Breast epithelium (tissue), 4 donors: ENCODE measurements at regions not wholly inside any gene's neighbourhood (a gene's known extent, or its start where the extent isn't known, plus 50 kb on each side); places are given as distances from the start of the nearest gene placed in this dataset.

ENCODE experiments used
- DNase-seq, 2 donors: peaks; one replicate each; pipeline ENCODE4 v3.0.0-alpha.2; 2019; ENCODE audit warnings: low spot score in 2 of 2
- H3K27ac ChIP-seq, 2 donors: fragments of 200-600 bp; sonication (generic) in 1 of 2; one replicate each; pipeline ENCODE4 v1.5.1; 2016 to 2019; ENCODE audit warnings: mild to moderate bottlenecking in 1 of 2
- H3K27me3 ChIP-seq, 2 donors: fragments of 200-600 bp; sonication (generic) in 1 of 2; one replicate each; pipeline versions ENCODE4 v1.5.1 to v1.6.0; 2017 to 2019; ENCODE audit warnings: control low read depth in 1 of 2, mild to moderate bottlenecking in 1 of 2
- H3K36me3 ChIP-seq: fragments of 200-600 bp; one replicate; pipeline ENCODE4 v1.5.1; 2019
- H3K4me1 ChIP-seq, 2 donors: fragments of 200-600 bp; sonication (generic); one replicate each; pipeline ENCODE4 v1.5.1; 2016 to 2019; ENCODE audit warnings: control low read depth in 1 of 2
- H3K4me3 ChIP-seq, 3 donors: fragments of 200-600 bp; sonication (generic); 1 replicate in 2 of 3; 2 replicates in 1 of 3; pipeline ENCODE4 v1.5.1; 2016 to 2019; ENCODE audit warnings: mild to moderate bottlenecking in 3 of 3, moderate library complexity in 2 of 3
- H3K9me3 ChIP-seq, 2 donors: fragments of 200-600 bp; sonication (generic) in 1 of 2; one replicate each; pipeline ENCODE4 v1.5.1; 2016 to 2019; ENCODE audit warnings: control low read depth in 1 of 2
- POLR2A ChIP-seq: fragments of 450-650 bp; IDR thresholded peaks from one replicate; pipeline ENCODE4 v1.6.1; 2016; ENCODE audit warnings: antibody characterized with exemption, mild to moderate bottlenecking, moderate library complexity
- POLR2AphosphoS5 ChIP-seq, 3 donors: sonication (generic); formaldehyde crosslinking; IDR thresholded peaks; one replicate each; pipeline ENCODE4 v1.6.1; 2017; ENCODE audit warnings: antibody characterized with exemption in 3 of 3
- intact Hi-C: fragments of 100-400 bp; cut with DNase I; formaldehyde crosslinking; loops from one replicate; pipeline ENCODE4 v1.15.1; 2023; ENCODE audit warnings: low total_unique reads
- TF ChIP-seq, protein P1 (sequence below), 3 donors: fragments of 450-650 bp; IDR thresholded peaks; one replicate each; pipeline ENCODE4 v1.5.1; 2016 to 2017; ENCODE audit warnings: antibody characterized with exemption in 3 of 3, mild to moderate bottlenecking in 3 of 3, moderate library complexity in 3 of 3

GRCh38 chr1:193753038-193753756, 566.8 kb upstream of the B3GALT2 start:
- intact Hi-C loops = no loop called here
- Histone ChIP-seq H3K36me3 (no peaks in the 10 kb centered on the region), H3K4me1 (no peaks in the 10 kb centered on the region), H3K27me3 (no peaks in the 10 kb centered on the region), H3K4me3 (no peak overlapping the region), H3K9me3 (no peaks in the 10 kb centered on the region), H3K27ac (no peak overlapping the region)
- TF ChIP-seq, protein P1, sequence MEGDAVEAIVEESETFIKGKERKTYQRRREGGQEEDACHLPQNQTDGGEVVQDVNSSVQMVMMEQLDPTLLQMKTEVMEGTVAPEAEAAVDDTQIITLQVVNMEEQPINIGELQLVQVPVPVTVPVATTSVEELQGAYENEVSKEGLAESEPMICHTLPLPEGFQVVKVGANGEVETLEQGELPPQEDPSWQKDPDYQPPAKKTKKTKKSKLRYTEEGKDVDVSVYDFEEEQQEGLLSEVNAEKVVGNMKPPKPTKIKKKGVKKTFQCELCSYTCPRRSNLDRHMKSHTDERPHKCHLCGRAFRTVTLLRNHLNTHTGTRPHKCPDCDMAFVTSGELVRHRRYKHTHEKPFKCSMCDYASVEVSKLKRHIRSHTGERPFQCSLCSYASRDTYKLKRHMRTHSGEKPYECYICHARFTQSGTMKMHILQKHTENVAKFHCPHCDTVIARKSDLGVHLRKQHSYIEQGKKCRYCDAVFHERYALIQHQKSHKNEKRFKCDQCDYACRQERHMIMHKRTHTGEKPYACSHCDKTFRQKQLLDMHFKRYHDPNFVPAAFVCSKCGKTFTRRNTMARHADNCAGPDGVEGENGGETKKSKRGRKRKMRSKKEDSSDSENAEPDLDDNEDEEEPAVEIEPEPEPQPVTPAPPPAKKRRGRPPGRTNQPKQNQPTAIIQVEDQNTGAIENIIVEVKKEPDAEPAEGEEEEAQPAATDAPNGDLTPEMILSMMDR (IDR thresholded peaks at IDR 0.05) = no peak
- TF ChIP-seq POLR2AphosphoS5 (IDR thresholded peaks at IDR 0.05) (no peak), POLR2A (no peak)
- no peak for DNase-seq

DNA sequence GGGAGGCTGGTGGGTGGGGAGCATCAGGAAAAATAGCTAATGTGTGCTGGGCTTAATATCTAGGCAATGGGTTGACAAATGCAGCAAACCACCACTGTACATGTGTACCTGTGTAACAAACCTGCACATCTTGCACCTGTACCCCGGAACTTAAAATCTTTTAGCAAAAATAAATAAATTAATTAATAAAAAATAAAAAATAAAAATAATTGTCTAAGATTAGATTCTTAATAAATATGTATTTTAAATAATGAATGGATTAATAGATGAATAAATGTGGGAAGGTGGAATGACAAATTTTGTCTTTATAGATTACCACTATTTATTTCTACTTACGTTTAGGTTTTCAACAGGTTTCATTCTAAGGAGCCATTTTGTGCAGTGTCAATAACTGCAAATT, 563.5 kb upstream of the B3GALT2 start:
- no peaks in the 10 kb centered on the region for H3K36me3 ChIP-seq
- intact Hi-C loops = no loop called here
- no peak for DNase-seq
- no peak overlapping the region for H3K4me3 ChIP-seq
- no peak overlapping the region for H3K27ac ChIP-seq
- no peaks in the 10 kb centered on the region for H3K9me3 ChIP-seq
- H3K4me1 ChIP-seq = no peaks in the 10 kb centered on the region
- TF ChIP-seq POLR2AphosphoS5 (IDR thresholded peaks at IDR 0.05) (no peak), POLR2A (no peak)
- TF ChIP-seq, protein P1 (IDR thresholded peaks at IDR 0.05) = no peak
- no peaks in the 10 kb centered on the region for H3K27me3 ChIP-seq

DNA sequence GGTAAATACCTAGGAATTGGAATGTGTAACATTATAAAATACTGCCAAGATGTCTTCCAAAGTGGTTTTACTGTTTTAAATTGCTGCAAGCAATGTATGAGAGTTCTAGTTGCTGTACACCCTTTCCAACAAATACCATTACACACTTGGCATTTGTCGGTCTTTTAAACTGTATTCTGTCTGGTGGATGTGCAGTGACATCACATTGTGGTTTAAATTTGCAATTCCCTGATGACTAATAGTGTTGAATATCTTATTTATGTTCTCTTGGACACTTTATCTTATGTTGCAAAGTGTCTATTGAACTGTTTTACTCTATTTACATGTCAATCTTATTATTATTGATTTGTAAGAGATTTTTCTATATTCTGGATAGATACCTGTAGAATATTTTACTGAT, 561.2 kb upstream of the B3GALT2 start:
- H3K36me3 ChIP-seq = no peaks in the 10 kb centered on the region
- H3K27me3 ChIP-seq = no peaks in the 10 kb centered on the region
- no peak for DNase-seq
- no peaks in the 10 kb centered on the region for H3K4me1 ChIP-seq
- TF ChIP-seq POLR2A = no peak
- no peak for TF ChIP-seq POLR2AphosphoS5 (IDR thresholded peaks at IDR 0.05)
- TF ChIP-seq, protein P1 (IDR thresholded peaks at IDR 0.05) = no peak
- H3K4me3 ChIP-seq = no peak overlapping the region
- intact Hi-C loops = no loop called here
- no peak overlapping the region for H3K27ac ChIP-seq
- H3K9me3 ChIP-seq = no peaks in the 10 kb centered on the region

GRCh38 chr1:193741228-193741627, 554.8 kb upstream of the B3GALT2 start:
- H3K4me3 ChIP-seq = no peak overlapping the region
- DNase-seq = no peak
- TF ChIP-seq, protein P1 (IDR thresholded peaks at IDR 0.05) = no peak
- no peak for TF ChIP-seq POLR2A
- no peak for TF ChIP-seq POLR2AphosphoS5 (IDR thresholded peaks at IDR 0.05)
- no peaks in the 10 kb centered on the region for H3K36me3 ChIP-seq
- no peaks in the 10 kb centered on the region for H3K4me1 ChIP-seq
- no peaks in the 10 kb centered on the region for H3K27me3 ChIP-seq
- no peaks in the 10 kb centered on the region for H3K9me3 ChIP-seq
- intact Hi-C loops = no loop called here
- no peak overlapping the region for H3K27ac ChIP-seq

DNA sequence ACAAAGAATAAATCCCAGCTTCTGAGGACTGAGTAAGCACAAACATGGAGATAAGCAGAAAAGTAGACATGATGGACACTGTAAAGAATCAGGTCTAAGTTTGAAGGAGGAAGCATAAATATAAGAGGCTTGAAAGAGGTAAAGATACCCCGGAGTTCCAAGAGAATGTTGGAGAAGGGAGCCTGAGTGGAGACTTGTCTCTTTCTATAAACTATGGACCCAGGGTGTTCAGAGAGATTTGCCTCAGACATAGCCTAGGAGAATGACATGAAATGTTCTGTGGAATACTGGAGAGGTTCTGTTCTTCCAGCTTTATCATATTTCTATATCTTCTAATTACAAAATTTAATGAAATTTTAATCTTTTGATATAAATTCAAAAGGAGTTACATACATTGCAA, 554.3 kb upstream of the B3GALT2 start:
- Histone ChIP-seq H3K36me3 (no peaks in the 10 kb centered on the region), H3K27me3 (no peaks in the 10 kb centered on the region), H3K9me3 (no peaks in the 10 kb centered on the region), H3K4me1 (no peaks in the 10 kb centered on the region), H3K4me3 (no peak overlapping the region), H3K27ac (no peak overlapping the region)
- TF ChIP-seq, protein P1 (IDR thresholded peaks at IDR 0.05) = no peak
- TF ChIP-seq POLR2AphosphoS5 (IDR thresholded peaks at IDR 0.05) (no peak), POLR2A (no peak)
- intact Hi-C loops = no loop called here
- no peak for DNase-seq
